ENCODE measurements at regions not wholly inside any gene's neighbourhood (a gene's known extent, or its start where the extent isn't known, plus 50 kb on each side); places are given as distances from the start of the nearest gene placed in this dataset.
"Not testable (repeated sequence)": the region's sequence is repeated elsewhere in the genome, so short reads cannot be mapped to it uniquely, and the experiment has no call there.

- TF ChIP-seq CTCF (IDR thresholded peaks at IDR 0.05; ENCODE audit: borderline replicate concordance, insufficient read depth, low read depth, low read length): no peak
- H3K4me3 ChIP-seq (ENCODE audit: low read depth, low read length): no peak overlapping the region
These were observed 59.6 kb upstream of the CASK start for GRCh38 chrX:41982953-41983352.

GRCh38 chrX:41981481-41982013 is 58.2 kb upstream of the CASK start:
- H3K4me3 ChIP-seq (ENCODE audit: low read depth, low read length): no peak overlapping the region
- no peak for TF ChIP-seq CTCF (IDR thresholded peaks at IDR 0.05; ENCODE audit: borderline replicate concordance, insufficient read depth, low read depth, low read length)

GRCh38 chrX:41974677-41975076 is 51.3 kb upstream of the CASK start:
- H3K4me3 ChIP-seq (ENCODE audit: low read depth, low read length): not testable (repeated sequence)

- no peak for TF ChIP-seq CTCF (IDR thresholded peaks at IDR 0.05; ENCODE audit: borderline replicate concordance, insufficient read depth, low read depth, low read length)
- no peak overlapping the region for H3K4me3 ChIP-seq (ENCODE audit: low read depth, low read length)
These were observed 49.9 kb upstream of the CASK start for GRCh38 chrX:41973208-41973607.

All from GM12875 (cell line).